Upper lobe of left lung (tissue), 6 donors: ENCODE measurements at regions not wholly inside any gene's neighbourhood (a gene's known extent, or its start where the extent isn't known, plus 50 kb on each side); places are given as distances from the start of the nearest gene placed in this dataset.

Experiments
- ATAC-seq, 2 donors: fragments of 200-7000 bp; cut with Tn5 transposase; one replicate each; pipeline ENCODE4 v1.9.1; 2022; ENCODE audit warnings: mild to moderate bottlenecking in 2 of 2, moderate library complexity in 2 of 2; ENCODE audit not compliant: low FRiP score in 2 of 2
- DNase-seq, 2 donors: peaks; one replicate each; pipeline ENCODE4 v3.0.0-alpha.2; 2019 to 2020
- H3K27ac ChIP-seq, 4 donors: fragments of 200-600 bp; sonication (generic); one replicate each; pipeline ENCODE4 v1.5.1; 2016 to 2019
- H3K27me3 ChIP-seq, 4 donors: fragments of 200-600 bp; sonication (generic); one replicate each; pipeline ENCODE4 v1.5.1; 2017 to 2019
- H3K36me3 ChIP-seq, 4 donors: fragments of 200-600 bp; sonication (generic); one replicate each; pipeline ENCODE4 v1.5.1; 2016 to 2019
- H3K4me1 ChIP-seq, 4 donors: fragments of 200-600 bp; sonication (generic); one replicate each; pipeline ENCODE4 v1.5.1; 2018 to 2019
- H3K4me3 ChIP-seq, 4 donors: fragments of 200-600 bp; sonication (generic); one replicate each; pipeline ENCODE4 v1.5.1; 2017 to 2019; ENCODE audit warnings: mild to moderate bottlenecking in 2 of 4, moderate library complexity in 1 of 4
- H3K9me3 ChIP-seq, 4 donors: fragments of 200-600 bp; sonication (generic); one replicate each; pipeline ENCODE4 v1.5.1; 2018 to 2019
- CTCF ChIP-seq, 6 experiments: fragments of 450-650 bp in 4 of 6; fragments of 200-600 bp in 2 of 6; sonication (generic) in 2 of 6; IDR thresholded peaks; one replicate each; pipeline ENCODE4 v1.5.1; 2016 to 2019; ENCODE audit warnings: antibody characterized with exemption in 6 of 6
- EP300 ChIP-seq, 4 donors: sonication (generic); formaldehyde crosslinking; IDR thresholded peaks; one replicate each; pipeline ENCODE4 v1.5.1; 2017; ENCODE audit warnings: antibody characterized with exemption in 4 of 4, control low read depth in 2 of 4
- POLR2A ChIP-seq, 4 donors: fragments of 450-650 bp; IDR thresholded peaks; one replicate each; pipeline ENCODE4 v1.5.1; 2016 to 2017; ENCODE audit warnings: antibody characterized with exemption in 4 of 4, mild to moderate bottlenecking in 2 of 4
- POLR2AphosphoS5 ChIP-seq, 2 donors: sonication (generic); formaldehyde crosslinking; IDR thresholded peaks; one replicate each; pipeline ENCODE4 v1.5.1; 2017; ENCODE audit warnings: antibody characterized with exemption in 2 of 2
- WGBS, 2 donors: methylation state at CpG; one replicate each; pipeline ENCODE4 v1.1.5; 2017 to 2018; 5-methylcytosine and 5-hydroxymethylcytosine counted together
- donor health status: DM: no; HTN: no; CAD: no; lungs with moderate emphysema.
- donor health status: DM: no; HTN: yes; CAD: no; lungs with severe emphysema.

- WGBS, 2 donors, result 66 to 68% methylated on average over 3 of the region's 3 CpGs
- TF ChIP-seq POLR2AphosphoS5 (IDR thresholded peaks at IDR 0.05) (no peak), POLR2A (IDR thresholded peaks at IDR 0.05) (no peak), CTCF (IDR thresholded peaks at IDR 0.05) (no peak)
- ATAC-seq (no peak), DNase-seq (no peak)
- no peak overlapping the region for H3K4me3 ChIP-seq
- no peaks in the 10 kb centered on the region for H3K36me3 ChIP-seq
- H3K4me1 ChIP-seq, result no peaks in the 10 kb centered on the region
- no peak overlapping the region for H3K27ac ChIP-seq
- H3K9me3 ChIP-seq, result no peaks in the 10 kb centered on the region
- H3K27me3 ChIP-seq, result no peaks in the 10 kb centered on the region
These were observed 292.2 kb downstream of the TOX3 start for GRCh38 chr16:52254746-52255145.

- DNase-seq (no peak), ATAC-seq (no peak)
- H3K36me3 ChIP-seq, result no peaks in the 10 kb centered on the region
- H3K4me3 ChIP-seq, result no peak overlapping the region
- WGBS, 2 donors, result 78 to 85% methylated on average over 2 of the region's 2 CpGs
- no peaks in the 10 kb centered on the region for H3K4me1 ChIP-seq
- no peak overlapping the region for H3K27ac ChIP-seq
- H3K9me3 ChIP-seq, result peaks cover 0 to 4% (median under 1%) of the 10 kb centered on the region in 4 donors
- TF ChIP-seq POLR2AphosphoS5 (IDR thresholded peaks at IDR 0.05) (no peak), CTCF (IDR thresholded peaks at IDR 0.05) (no peak), EP300 (IDR thresholded peaks at IDR 0.05) (no peak), POLR2A (IDR thresholded peaks at IDR 0.05) (no peak)
- H3K27me3 ChIP-seq, result no peaks in the 10 kb centered on the region
These were observed 294.3 kb downstream of the TOX3 start for GRCh38 chr16:52252680-52253079.

GRCh38 chr16:52251495-52251894 lies 295.4 kb downstream of the TOX3 start:
- Histone ChIP-seq H3K36me3 (no peaks in the 10 kb centered on the region), H3K4me3 (no peak overlapping the region), H3K27ac (no peak overlapping the region), H3K4me1 (no peaks in the 10 kb centered on the region), H3K27me3 (no peaks in the 10 kb centered on the region), H3K9me3 (peaks cover 3 to 5% (median 4%) of the 10 kb centered on the region in 4 donors)
- ATAC-seq (no peak), DNase-seq (no peak)
- 48 to 51% methylated on average over 4 of the region's 4 CpGs for whole genome bisulfite sequencing, 2 donors
- TF ChIP-seq CTCF (IDR thresholded peaks at IDR 0.05) (no peak), POLR2A (IDR thresholded peaks at IDR 0.05) (no peak), POLR2AphosphoS5 (IDR thresholded peaks at IDR 0.05) (no peak), EP300 (IDR thresholded peaks at IDR 0.05) (no peak)

DNA sequence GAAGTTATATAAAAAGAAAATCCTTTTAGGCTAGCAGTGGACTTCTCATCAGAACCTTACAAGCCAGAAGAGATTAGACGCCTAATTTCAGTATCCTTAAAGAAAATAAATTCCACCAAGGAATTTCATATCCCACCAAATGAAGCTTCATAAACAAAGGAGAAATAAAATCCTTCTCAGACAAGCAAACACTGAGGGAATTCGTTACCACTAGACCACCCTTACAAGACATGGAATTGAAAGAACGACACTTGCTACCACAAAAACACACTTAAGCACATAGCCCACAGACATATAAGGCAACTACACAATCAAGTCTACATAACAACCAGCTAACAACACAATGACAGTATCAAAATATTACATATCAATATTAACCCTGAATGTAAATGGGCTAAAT lies 299.2 kb downstream of the TOX3 start:
- Histone ChIP-seq H3K4me3 (no peak overlapping the region), H3K36me3 (no peaks in the 10 kb centered on the region), H3K9me3 (peaks cover 3 to 5% (median 4%) of the 10 kb centered on the region in 4 donors), H3K4me1 (no peaks in the 10 kb centered on the region), H3K27ac (no peak overlapping the region), H3K27me3 (no peaks in the 10 kb centered on the region)
- DNase-seq, result no peak
- WGBS, 2 donors, result 94 to 95% methylated on average over 3 of the region's 3 CpGs
- ATAC-seq, result no peak
- TF ChIP-seq POLR2AphosphoS5 (IDR thresholded peaks at IDR 0.05) (no peak), POLR2A (IDR thresholded peaks at IDR 0.05) (no peak), CTCF (IDR thresholded peaks at IDR 0.05) (no peak), EP300 (IDR thresholded peaks at IDR 0.05) (no peak)

GRCh38 chr16:52238710-52239109 lies 308.2 kb downstream of the TOX3 start:
- 80 to 84% methylated on average over 2 of the region's 2 CpGs for WGBS, 2 donors
- H3K4me3 ChIP-seq, result no peak overlapping the region
- H3K36me3 ChIP-seq, result no peaks in the 10 kb centered on the region
- no peaks in the 10 kb centered on the region for H3K27me3 ChIP-seq
- no peaks in the 10 kb centered on the region for H3K4me1 ChIP-seq
- H3K9me3 ChIP-seq, result no peaks in the 10 kb centered on the region
- DNase-seq, result no peak
- TF ChIP-seq POLR2A (IDR thresholded peaks at IDR 0.05), result no peak
- TF ChIP-seq CTCF (IDR thresholded peaks at IDR 0.05), result no peak
- no peak for TF ChIP-seq EP300 (IDR thresholded peaks at IDR 0.05)
- no peak overlapping the region for H3K27ac ChIP-seq
- ATAC-seq, result no peak
